ENCODE measurements at regions not wholly inside any gene's neighbourhood (a gene's known extent, or its start where the extent isn't known, plus 50 kb on each side); places are given as distances from the start of the nearest gene placed in this dataset.

DNA sequence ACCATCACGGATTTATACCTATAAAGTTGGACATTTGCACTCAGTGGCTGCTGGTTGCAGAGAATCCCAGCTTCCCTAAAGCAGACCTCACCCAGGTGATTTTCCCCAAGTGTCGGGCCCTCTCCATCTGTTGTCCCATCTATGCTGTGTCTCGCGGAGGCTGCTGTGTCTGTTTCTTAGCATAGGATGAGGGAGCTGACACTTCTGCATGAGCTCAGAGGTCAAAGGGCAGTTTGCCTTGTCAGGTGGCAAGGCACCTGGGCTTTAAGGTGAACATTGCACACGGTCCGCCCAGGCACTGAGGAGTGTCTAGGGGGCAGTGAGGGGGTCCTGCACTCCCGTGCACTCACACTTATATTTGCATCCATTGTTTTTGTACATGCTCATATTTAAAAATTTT, 151.6 kb downstream of the ZIC5 start:
- TF ChIP-seq POLR2A (IDR thresholded peaks at IDR 0.05; ENCODE audit: extremely low read depth, insufficient read length) (no peak), MYC (IDR thresholded peaks at IDR 0.05; ENCODE audit: low read depth, low read length) (no peak)
- TF ChIP-seq, protein P1, sequence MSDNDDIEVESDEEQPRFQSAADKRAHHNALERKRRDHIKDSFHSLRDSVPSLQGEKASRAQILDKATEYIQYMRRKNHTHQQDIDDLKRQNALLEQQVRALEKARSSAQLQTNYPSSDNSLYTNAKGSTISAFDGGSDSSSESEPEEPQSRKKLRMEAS (IDR thresholded peaks at IDR 0.05; ENCODE audit: low read depth, low read length), result no peak
- TF ChIP-seq, protein P2, sequence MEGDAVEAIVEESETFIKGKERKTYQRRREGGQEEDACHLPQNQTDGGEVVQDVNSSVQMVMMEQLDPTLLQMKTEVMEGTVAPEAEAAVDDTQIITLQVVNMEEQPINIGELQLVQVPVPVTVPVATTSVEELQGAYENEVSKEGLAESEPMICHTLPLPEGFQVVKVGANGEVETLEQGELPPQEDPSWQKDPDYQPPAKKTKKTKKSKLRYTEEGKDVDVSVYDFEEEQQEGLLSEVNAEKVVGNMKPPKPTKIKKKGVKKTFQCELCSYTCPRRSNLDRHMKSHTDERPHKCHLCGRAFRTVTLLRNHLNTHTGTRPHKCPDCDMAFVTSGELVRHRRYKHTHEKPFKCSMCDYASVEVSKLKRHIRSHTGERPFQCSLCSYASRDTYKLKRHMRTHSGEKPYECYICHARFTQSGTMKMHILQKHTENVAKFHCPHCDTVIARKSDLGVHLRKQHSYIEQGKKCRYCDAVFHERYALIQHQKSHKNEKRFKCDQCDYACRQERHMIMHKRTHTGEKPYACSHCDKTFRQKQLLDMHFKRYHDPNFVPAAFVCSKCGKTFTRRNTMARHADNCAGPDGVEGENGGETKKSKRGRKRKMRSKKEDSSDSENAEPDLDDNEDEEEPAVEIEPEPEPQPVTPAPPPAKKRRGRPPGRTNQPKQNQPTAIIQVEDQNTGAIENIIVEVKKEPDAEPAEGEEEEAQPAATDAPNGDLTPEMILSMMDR (IDR thresholded peaks at IDR 0.05; ENCODE audit: low read depth, low read length), result no peak
- DNase-seq (ENCODE audit: low read depth), result no peak
- no peak overlapping the region for H3K4me3 ChIP-seq (ENCODE audit: low read depth, low read length)

DNA sequence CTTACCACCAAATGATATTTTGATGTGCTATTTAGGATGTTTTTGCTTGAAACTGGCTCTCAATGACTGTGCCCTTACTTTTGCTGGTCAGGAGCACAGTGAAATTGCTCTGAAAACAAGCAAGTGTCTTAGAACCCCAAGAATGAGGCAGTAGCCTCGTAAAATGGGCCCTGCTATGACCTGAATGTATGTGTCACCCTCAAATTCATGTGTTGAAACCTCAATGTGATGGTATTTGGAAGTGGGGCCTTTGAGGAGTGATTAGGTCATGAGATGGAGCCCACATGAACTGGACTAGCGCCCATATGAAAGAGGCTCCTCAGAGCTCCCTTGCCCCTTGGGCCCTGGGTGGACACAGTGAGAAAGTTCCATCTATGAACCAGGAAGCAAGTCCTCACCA, 155.2 kb downstream of the ZIC5 start:
- TF ChIP-seq, protein P2 (IDR thresholded peaks at IDR 0.05; ENCODE audit: low read depth, low read length), result no peak
- TF ChIP-seq MYC (IDR thresholded peaks at IDR 0.05; ENCODE audit: low read depth, low read length) (no peak), POLR2A (IDR thresholded peaks at IDR 0.05; ENCODE audit: extremely low read depth, insufficient read length) (no peak)
- TF ChIP-seq, protein P1 (IDR thresholded peaks at IDR 0.05; ENCODE audit: low read depth, low read length), result no peak

DNA sequence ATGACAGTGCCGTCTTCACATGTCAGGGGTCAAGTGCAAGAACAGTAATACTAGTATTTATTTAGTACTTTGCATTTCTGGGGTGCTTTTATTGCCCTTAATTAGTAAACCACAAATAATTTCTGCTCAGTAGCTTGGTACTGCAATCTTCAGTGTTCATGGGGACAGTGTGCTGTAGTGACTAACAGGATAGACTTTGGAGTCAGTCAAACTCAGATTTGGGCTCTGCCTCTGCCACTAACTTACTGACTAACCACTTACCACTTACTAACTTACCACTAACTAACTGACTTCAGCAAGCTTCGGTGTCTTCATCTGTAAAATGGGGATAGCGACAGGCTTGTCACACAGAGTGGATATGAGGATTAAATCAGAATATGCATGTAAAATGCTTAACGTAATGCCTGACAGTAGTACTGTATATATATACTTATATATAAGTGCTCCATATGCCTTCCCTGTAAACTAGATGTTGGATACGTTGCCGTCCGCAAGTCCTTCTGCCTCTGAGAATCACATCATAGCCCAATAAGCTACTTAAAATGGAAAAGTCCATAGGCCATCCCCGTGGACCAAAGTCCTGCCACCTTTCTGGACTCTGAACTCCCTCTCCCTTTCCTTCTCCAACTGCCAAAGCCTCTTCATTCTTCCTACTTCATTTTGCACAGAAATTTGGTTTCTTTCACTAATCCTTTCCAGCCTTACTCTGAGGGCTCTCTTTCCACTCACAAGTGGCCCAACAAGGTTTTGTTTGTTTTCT, 158.1 kb downstream of the ZIC5 start:
- no peak for DNase-seq (ENCODE audit: low read depth)
- TF ChIP-seq, protein P1 (IDR thresholded peaks at IDR 0.05; ENCODE audit: low read depth, low read length), result no peak
- TF ChIP-seq MYC (IDR thresholded peaks at IDR 0.05; ENCODE audit: low read depth, low read length) (no peak), POLR2A (IDR thresholded peaks at IDR 0.05; ENCODE audit: extremely low read depth, insufficient read length) (no peak)
- TF ChIP-seq, protein P2 (IDR thresholded peaks at IDR 0.05; ENCODE audit: low read depth, low read length), result no peak
- H3K4me3 ChIP-seq (ENCODE audit: low read depth, low read length), result no peak overlapping the region

More for the DNA sequence above, 155.2 kb downstream of the ZIC5 start:
- DNase-seq (ENCODE audit: low read depth), result no peak
- H3K4me3 ChIP-seq (ENCODE audit: low read depth, low read length), result no peak overlapping the region

DNA sequence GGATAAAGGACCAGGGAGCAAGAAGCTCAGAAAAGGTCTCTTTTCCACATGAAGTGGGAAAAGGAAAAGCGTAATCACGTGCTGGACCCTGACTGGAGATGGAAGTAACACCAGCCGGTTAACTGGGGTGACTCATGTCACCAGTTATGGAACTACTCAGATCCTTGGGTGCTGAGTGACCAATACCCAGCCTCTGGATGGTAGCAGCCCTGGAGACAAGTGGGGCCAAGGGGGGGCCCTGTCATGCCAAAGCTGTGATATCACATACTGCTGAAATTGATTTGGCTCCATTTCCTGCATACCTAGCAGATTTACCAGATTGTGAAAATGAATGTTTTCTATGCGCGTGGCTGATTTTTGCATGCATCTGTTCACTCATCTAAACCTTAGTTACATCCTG, 158.9 kb downstream of the ZIC5 start:
- H3K4me3 ChIP-seq (ENCODE audit: low read depth, low read length), result no peak overlapping the region
- no peak for TF ChIP-seq MYC (IDR thresholded peaks at IDR 0.05; ENCODE audit: low read depth, low read length)
- TF ChIP-seq, protein P1 (IDR thresholded peaks at IDR 0.05; ENCODE audit: low read depth, low read length), result no peak
- DNase-seq (ENCODE audit: low read depth), result no peak

DNA sequence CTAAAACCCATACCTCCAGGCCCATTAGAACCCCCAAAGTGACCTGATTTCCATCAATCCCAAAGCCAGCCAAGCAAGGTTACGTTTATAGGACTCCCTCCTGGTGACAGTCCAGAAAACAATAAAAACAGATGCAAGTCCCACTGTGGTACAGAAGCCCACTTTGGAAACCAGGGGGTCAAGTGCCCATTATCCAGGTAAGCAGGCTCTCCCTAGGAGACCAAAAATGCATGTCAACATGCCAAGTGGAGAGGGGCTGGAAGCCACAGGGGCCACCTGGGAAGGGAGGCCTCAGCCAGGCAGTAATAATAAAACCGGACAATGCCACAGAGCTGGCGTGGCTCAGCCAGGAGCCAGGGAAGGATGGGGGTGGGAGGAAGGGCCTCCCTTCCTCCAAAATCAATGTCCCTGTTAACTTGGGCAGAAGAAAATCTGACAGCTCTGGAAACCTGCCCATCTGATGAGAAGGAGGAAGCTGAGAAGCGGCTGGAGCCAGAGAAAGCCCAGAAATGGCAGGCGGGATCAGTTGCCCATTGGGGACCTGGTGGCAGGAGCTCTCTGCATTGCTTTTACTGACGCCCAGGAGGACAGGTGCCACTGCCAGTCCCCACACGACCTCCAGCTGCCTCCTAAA, 160.4 kb downstream of the ZIC5 start:
- DNase-seq (ENCODE audit: low read depth), result no peak
- no peak overlapping the region for H3K4me3 ChIP-seq (ENCODE audit: low read depth, low read length)
- TF ChIP-seq MYC (IDR thresholded peaks at IDR 0.05; ENCODE audit: low read depth, low read length), result no peak
- TF ChIP-seq, protein P1 (IDR thresholded peaks at IDR 0.05; ENCODE audit: low read depth, low read length), result no peak
- TF ChIP-seq POLR2A (IDR thresholded peaks at IDR 0.05; ENCODE audit: extremely low read depth, insufficient read length), result no peak
- TF ChIP-seq, protein P2 (IDR thresholded peaks at IDR 0.05; ENCODE audit: low read depth, low read length), result no peak

DNA sequence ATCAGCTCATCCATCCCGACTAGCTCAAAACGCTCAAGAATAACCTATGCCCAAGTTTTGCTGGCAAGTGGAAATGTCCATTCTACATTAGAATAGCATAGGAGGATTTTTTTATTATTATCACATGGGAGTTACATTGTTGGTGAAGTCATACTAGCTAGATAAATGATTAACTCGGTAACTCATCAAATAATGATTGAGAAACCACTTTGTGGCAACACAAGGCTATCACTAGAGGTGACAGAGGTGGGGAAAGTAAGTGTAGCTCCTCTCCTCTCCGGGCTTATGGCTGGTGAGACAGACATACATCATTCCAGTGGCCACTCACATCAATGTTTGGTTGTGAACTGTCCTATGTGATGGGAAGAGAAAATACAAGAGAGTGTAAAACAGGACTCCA, 161.6 kb downstream of the ZIC5 start:
- TF ChIP-seq, protein P1 (IDR thresholded peaks at IDR 0.05; ENCODE audit: low read depth, low read length), result no peak
- TF ChIP-seq MYC (IDR thresholded peaks at IDR 0.05; ENCODE audit: low read depth, low read length), result no peak
- TF ChIP-seq, protein P2 (IDR thresholded peaks at IDR 0.05; ENCODE audit: low read depth, low read length), result no peak
- no peak for TF ChIP-seq POLR2A (IDR thresholded peaks at IDR 0.05; ENCODE audit: extremely low read depth, insufficient read length)
- H3K4me3 ChIP-seq (ENCODE audit: low read depth, low read length), result no peak overlapping the region
- DNase-seq (ENCODE audit: low read depth), result no peak
